HepG2 (cell line): ENCODE measurements at regions not wholly inside any gene's neighbourhood (a gene's known extent, or its start where the extent isn't known, plus 50 kb on each side); places are given as distances from the start of the nearest gene placed in this dataset.
"Not testable (repeated sequence)": the region's sequence is repeated elsewhere in the genome, so short reads cannot be mapped to it uniquely, and the experiment has no call there.

Experiments
- ATAC-seq: fragments of 200-7000 bp; cut with Tn5 transposase; 3 replicates; pipeline ENCODE4 v1.9.1; 2020; ENCODE audit warnings: mild to moderate bottlenecking, moderate library complexity
- BruUV-seq: library from RNA; stranded (reverse); fragments of 400-500 nt; replicated peaks from 2 replicates; lab custom pipeline; 2021; lab: Mats Ljungman, UMichigan
- CTCF ChIA-PET: fragments of 300-600 bp; formaldehyde crosslinking; extraction: SDS; loops from one replicate; lab custom pipeline; 2021; ENCODE audit warnings: low total read pairs, inconsistent platforms, low intra/inter-chr PET ratio; lab: Yijun Ruan, JAX
- POLR2A ChIA-PET: fragments of 350-600 bp; sonication (Branson Sonifier 250); formaldehyde crosslinking; loops from one replicate; lab custom pipeline; 2020; ENCODE audit warnings: antibody characterized with exemption, inconsistent platforms; lab: Yijun Ruan, JAX
- DNase-seq: peaks from one replicate; pipeline ENCODE4 v3.0.0-alpha.2; 2015; ENCODE audit warnings: low spot score
- FAIRE-seq: peaks from 3 replicates; lab custom pipeline; 2011; peaks lifted over from hg19 to GRCh38; lab: Jason Lieb, UNC
- H2AFZ ChIP-seq: one replicate; pipeline ENCODE4 v1.6.1; 2011; ENCODE audit warnings: low read length, inconsistent platforms
- H3K27ac ChIP-seq: fragments of 300-600 bp; 3 replicates; pipeline ENCODE4 v1.8.0; 2011; ENCODE audit warnings: mixed run types, mild to moderate bottlenecking, mixed read lengths, low read length, inconsistent platforms; ENCODE audit not compliant: insufficient read depth; ENCODE audit errors: extremely low read length
- H3K27me3 ChIP-seq, 2 experiments: fragments of 200-600 bp in 1 of 2; 2 replicates in 1 of 2; 3 replicates in 1 of 2; pipeline versions ENCODE4 v1.6.0 to v1.8.0; 2011; ENCODE audit warnings: low read length in 2 of 2, mild to moderate bottlenecking in 2 of 2, moderate library complexity in 2 of 2, inconsistent platforms in 1 of 2; ENCODE audit not compliant: insufficient read depth in 2 of 2, control insufficient read depth in 1 of 2
- H3K36me3 ChIP-seq, 2 experiments: fragments of 200-600 bp in 1 of 2; replicated peaks in 1 of 2; 2 replicates in 1 of 2; 3 replicates in 1 of 2; pipeline versions ENCODE4 v1.5.1 to v1.8.0; 2011; ENCODE audit warnings: low read length in 2 of 2, inconsistent platforms in 1 of 2; ENCODE audit not compliant: insufficient read depth in 2 of 2, control insufficient read depth in 1 of 2
- H3K4me1 ChIP-seq: 2 replicates; pipeline ENCODE4 v1.5.1; 2012; ENCODE audit warnings: low read length, inconsistent platforms; ENCODE audit not compliant: insufficient read depth
- H3K4me2 ChIP-seq: 2 replicates; pipeline ENCODE4 v1.6.0; 2011; ENCODE audit warnings: low read depth, low read length, inconsistent platforms
- H3K4me3 ChIP-seq, 3 experiments: fragments of 200-600 bp in 1 of 3; sonication (generic), shearing (Covaris generic) in 1 of 3; replicated peaks in 1 of 3; 2 replicates each; pipeline ENCODE4 v1.5.1; 2011 to 2016; ENCODE audit warnings: low read length in 3 of 3, inconsistent platforms in 2 of 3, low read depth in 2 of 3, mild to moderate bottlenecking in 2 of 3, control low read depth in 1 of 3, mixed read lengths in 1 of 3; ENCODE audit not compliant: insufficient read depth in 1 of 3
- H3K79me2 ChIP-seq: one replicate; pipeline ENCODE4 v1.6.1; 2011; ENCODE audit warnings: low read length, inconsistent platforms; ENCODE audit not compliant: insufficient read depth
- H3K9ac ChIP-seq: 2 replicates; pipeline ENCODE4 v1.6.0; 2011; ENCODE audit warnings: mild to moderate bottlenecking, low read depth, low read length, inconsistent platforms; ENCODE audit not compliant: insufficient read depth
- H3K9me3 ChIP-seq: 2 replicates; pipeline ENCODE4 v1.5.1; 2012; ENCODE audit warnings: mild to moderate bottlenecking, low read length
- H4K20me1 ChIP-seq: 2 replicates; pipeline ENCODE4 v1.6.0; 2011; ENCODE audit warnings: inconsistent platforms, mild to moderate bottlenecking, low read length, moderate library complexity; ENCODE audit not compliant: insufficient read depth
- HNF4A ChIP-seq: sonication (generic); formaldehyde crosslinking; IDR thresholded peaks from 2 replicates; pipeline ENCODE4 v1.4.0; 2020; ENCODE audit warnings: missing genetic modification reagents
- PPARG ChIP-seq: conservative IDR thresholded peaks from 2 replicates; pipeline ENCODE4 v1.6.1; 2016; ENCODE audit warnings: missing biosample characterization, missing genetic modification reagents
- RXRB ChIP-seq: IDR thresholded peaks from 2 replicates; pipeline ENCODE4 v1.6.1; 2016; ENCODE audit warnings: borderline replicate concordance, missing genetic modification reagents, missing compliant biosample characterization
- WGBS: methylation state at CpG from one replicate; pipeline ENCODE4 v1.1.6; 2017; ENCODE audit warnings: low lambda C conversion rate; 5-methylcytosine and 5-hydroxymethylcytosine counted together
- in situ Hi-C: cut with HindIII; loops from 2 replicates; pipeline ENCODE4 v1.10.0; 2017; ENCODE audit warnings: low pct_unique_long_range_greater_than_20kb; ENCODE audit not compliant: extremely low pct_ligation_motif_present
- intact Hi-C: fragments of 100-400 bp; cut with micrococcal nuclease; formaldehyde crosslinking; loops from one replicate; pipeline ENCODE4 v1.10.0; 2022; ENCODE audit not compliant: unreplicated experiment

GRCh38 chr12:115366277-115366676 lies 682.3 kb upstream of the TBX3 start:
- peak; percentile 57 for FAIRE-seq
- peak overlapping the region; percentile 28; the same call in 1 of the 2 replicates for H3K4me2 ChIP-seq
- POLR2A ChIA-PET, in situ Hi-C loops, H3K4me3 ChIP-seq: not testable (repeated sequence)
- H3K4me1 ChIP-seq, result peaks cover 44% of the 10 kb centered on the region
- peak; percentile 75 for TF ChIP-seq RXRB (CRISPR knock-in tag)
- TF ChIP-seq HNF4A (CRISPR knock-in tag), result peak; percentile 19; the same call in 1 of the 2 replicates
- peak; percentile 83 for TF ChIP-seq PPARG (CRISPR knock-in tag)
- TF ChIP-seq, all 625 proteins: peak for 3; not testable (repeated sequence) for 622
- WGBS, result 34% methylated on average over 4 of the region's 4 CpGs
- BruUV-seq, CTCF ChIA-PET, H3K9ac ChIP-seq, H3K27me3 ChIP-seq, H2AFZ ChIP-seq, H3K79me2 ChIP-seq, intact Hi-C loops, H3K9me3 ChIP-seq, H3K27ac ChIP-seq, DNase-seq, H3K36me3 ChIP-seq, ATAC-seq, H4K20me1 ChIP-seq: not testable (repeated sequence)

GRCh38 chr12:115365765-115366164 lies 681.8 kb upstream of the TBX3 start:
- POLR2A ChIA-PET, intact Hi-C loops, CTCF ChIA-PET, H3K27me3 ChIP-seq, H3K27ac ChIP-seq, H3K4me3 ChIP-seq, DNase-seq, H3K9me3 ChIP-seq, H3K79me2 ChIP-seq, H3K4me2 ChIP-seq, H4K20me1 ChIP-seq, ATAC-seq, BruUV-seq, H2AFZ ChIP-seq, FAIRE-seq, in situ Hi-C loops, H3K36me3 ChIP-seq, H3K9ac ChIP-seq: not testable (repeated sequence)
- H3K4me1 ChIP-seq, result peaks cover 44% of the 10 kb centered on the region
- WGBS, result 94% methylated on average over 4 of the region's 4 CpGs
